PFSK-1 (cell line): ENCODE measurements at regions not wholly inside any gene's neighbourhood (a gene's known extent, or its start where the extent isn't known, plus 50 kb on each side); places are given as distances from the start of the nearest gene placed in this dataset.

Experiments used
- FOXP2 ChIP-seq: optimal IDR thresholded peaks from 2 replicates; pipeline ENCODE3; 2011; ENCODE audit warnings: borderline replicate concordance, control low read depth, inconsistent platforms; ENCODE audit not compliant: insufficient read depth; ENCODE audit errors: extremely low read length, extremely low read depth
- POLR2AphosphoS5 ChIP-seq: IDR thresholded peaks from 2 replicates; pipeline ENCODE4 v1.6.1; 2012; ENCODE audit warnings: low read depth, mild to moderate bottlenecking, control low read depth, low read length, moderate library complexity
- REST ChIP-seq, 2 experiments: IDR thresholded peaks; 2 replicates each; pipeline versions ENCODE4 v1.6.1 to v1.8.0; 2011 to 2012; ENCODE audit warnings: low read depth in 2 of 2, low read length in 2 of 2, control low read depth in 1 of 2, inconsistent platforms in 1 of 2, mild to moderate bottlenecking in 1 of 2, moderate library complexity in 1 of 2; ENCODE audit not compliant: insufficient read depth in 1 of 2
- SIN3A ChIP-seq: IDR thresholded peaks from 2 replicates; pipeline ENCODE4 v1.6.1; 2012; ENCODE audit warnings: mild to moderate bottlenecking, low read length, moderate library complexity, borderline replicate concordance; ENCODE audit not compliant: insufficient read depth
- TAF1 ChIP-seq: IDR thresholded peaks from 2 replicates; pipeline ENCODE4 v1.6.1; 2012; ENCODE audit warnings: low read length, control low read depth, borderline replicate concordance; ENCODE audit not compliant: insufficient read depth

GRCh38 chr15:69517052-69517451 is 64.4 kb downstream of the RPLP1 start:
- TF ChIP-seq REST (IDR thresholded peaks at IDR 0.05; ENCODE audit: insufficient read depth in 1 of 2, low read depth in 2 of 2, low read length in 2 of 2) = no peak
- no peak for TF ChIP-seq SIN3A
- no peak for TF ChIP-seq POLR2AphosphoS5
- no peak for TF ChIP-seq TAF1
- no peak for TF ChIP-seq FOXP2

- TF ChIP-seq POLR2AphosphoS5 (no peak), REST (IDR thresholded peaks at IDR 0.05; ENCODE audit: insufficient read depth in 1 of 2, low read depth in 2 of 2, low read length in 2 of 2) (no peak), FOXP2 (no peak), TAF1 (no peak), SIN3A (no peak)
These were observed 66.2 kb downstream of the RPLP1 start for GRCh38 chr15:69518806-69519205.

- TF ChIP-seq POLR2AphosphoS5 (no peak), TAF1 (no peak), SIN3A (no peak), REST (IDR thresholded peaks at IDR 0.05; ENCODE audit: insufficient read depth in 1 of 2, low read depth in 2 of 2, low read length in 2 of 2) (no peak), FOXP2 (no peak)
These were observed 67.4 kb downstream of the RPLP1 start for GRCh38 chr15:69520067-69520466.

- TF ChIP-seq REST (IDR thresholded peaks at IDR 0.05; ENCODE audit: insufficient read depth in 1 of 2, low read depth in 2 of 2, low read length in 2 of 2) (no peak), POLR2AphosphoS5 (no peak), SIN3A (no peak), TAF1 (no peak), FOXP2 (no peak)
These were observed 69.7 kb downstream of the RPLP1 start for GRCh38 chr15:69522361-69522760.
